MCF 10A (cell line): ENCODE measurements at regions not wholly inside any gene's neighbourhood (a gene's known extent, or its start where the extent isn't known, plus 50 kb on each side); places are given as distances from the start of the nearest gene placed in this dataset.

Experiments
- BruUV-seq: library from RNA; stranded (reverse); fragments of 400-500 nt; replicated peaks from 2 replicates; lab custom pipeline; 2021; lab: Mats Ljungman, UMichigan
- CTCF ChIA-PET: fragments of 300-600 bp; sonication (Branson Sonifier 250); formaldehyde crosslinking; extraction: SDS; loops from one replicate; lab custom pipeline; 2021; ENCODE audit warnings: antibody characterized with exemption, inconsistent platforms; lab: Yijun Ruan, JAX
- POLR2A ChIA-PET: fragments of 300-600, 350-650 bp; sonication (Branson Sonifier 250); formaldehyde crosslinking; extraction: SDS; loops from one replicate; lab custom pipeline; 2020; ENCODE audit warnings: antibody characterized with exemption, inconsistent platforms; lab: Yijun Ruan, JAX
- DNase-seq: peaks from one replicate; pipeline ENCODE4 v3.0.0-alpha.2; 2018; ENCODE audit not compliant: unreplicated experiment
- H3K27ac Mint-ChIP-seq: one replicate; pipeline ENCODE4 v1.8.0; 2022; ENCODE audit warnings: mild to moderate bottlenecking, low read depth, mixed read lengths; ENCODE audit not compliant: unreplicated experiment
- H3K27me3 Mint-ChIP-seq: one replicate; pipeline ENCODE4 v1.8.0; 2022; ENCODE audit warnings: mixed read lengths; ENCODE audit not compliant: insufficient read depth, unreplicated experiment
- H3K36me3 Mint-ChIP-seq: one replicate; pipeline ENCODE4 v1.8.0; 2022; ENCODE audit warnings: mild to moderate bottlenecking, moderate library complexity, mixed read lengths; ENCODE audit not compliant: insufficient read depth, unreplicated experiment
- H3K4me1 Mint-ChIP-seq: one replicate; pipeline ENCODE4 v1.8.0; 2022; ENCODE audit warnings: mixed read lengths; ENCODE audit not compliant: insufficient read depth, unreplicated experiment
- H3K4me3 Mint-ChIP-seq: one replicate; pipeline ENCODE4 v1.8.0; 2022; ENCODE audit warnings: mild to moderate bottlenecking, moderate library complexity, mixed read lengths; ENCODE audit not compliant: unreplicated experiment
- H3K9me3 Mint-ChIP-seq: one replicate; pipeline ENCODE4 v1.8.0; 2022; ENCODE audit warnings: mixed read lengths; ENCODE audit not compliant: unreplicated experiment
- CTCF ChIP-seq: fragments of 200-600 bp; IDR thresholded peaks from one replicate; pipeline ENCODE4 v1.8.0; 2022; ENCODE audit warnings: antibody characterized with exemption, mild to moderate bottlenecking; ENCODE audit not compliant: unreplicated experiment
- intact Hi-C: fragments of 100-400 bp; cut with micrococcal nuclease; formaldehyde crosslinking; loops from 2 replicates; pipeline ENCODE4 v1.14.1; 2022

DNA sequence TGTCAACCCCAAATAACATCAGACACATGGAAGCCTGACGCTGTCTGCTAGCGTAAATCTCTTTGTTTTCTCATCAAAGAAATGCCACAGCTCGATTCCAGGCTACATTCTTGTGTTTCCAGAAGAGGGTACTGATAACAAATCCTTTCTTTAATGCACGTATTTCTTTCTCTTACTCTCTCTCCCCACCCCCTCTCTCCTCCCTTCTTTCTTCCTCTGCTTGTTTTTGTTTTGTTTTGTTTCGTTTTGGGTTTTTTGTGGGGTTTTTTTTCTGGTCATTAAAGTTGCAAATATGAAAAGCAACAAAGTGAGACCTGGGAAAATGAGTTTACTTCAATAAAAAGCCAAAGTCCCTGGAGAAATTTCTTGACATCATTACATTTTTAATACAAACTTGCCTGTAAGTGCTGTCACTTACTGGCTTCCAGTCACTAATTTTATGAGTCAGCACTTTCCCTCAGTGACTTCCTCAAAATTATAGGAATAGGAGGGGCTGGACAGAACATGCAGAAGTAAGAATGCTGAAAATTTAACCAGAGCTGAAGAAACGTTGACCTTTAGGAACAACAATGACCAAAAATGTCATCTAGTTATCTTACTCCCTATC lies 106.7 kb upstream of the NABP1 start:
- ChIA-PET CTCF (interaction anchor here (0.6 to 2.1 kb wide), 4 partner anchors 56 to 1248 kb away, joined by 3 to 9 read pairs (median 3); no protein-coding TSS in a partner anchor), POLR2A (interaction anchor here (0.6 to 4.0 kb wide), 10 partner anchors 16 to 235 kb away, joined by 3 to 14 read pairs (median 4); no protein-coding TSS in a partner anchor)
- H3K27ac Mint-ChIP-seq: peak overlapping the region; percentile 78
- H3K9me3 Mint-ChIP-seq: no peaks in the 10 kb centered on the region
- H3K4me1 Mint-ChIP-seq: peaks cover 9% of the 10 kb centered on the region
- no peaks in the 10 kb centered on the region for H3K27me3 Mint-ChIP-seq
- BruUV-seq: no TSS peak
- intact Hi-C loops: loop anchor here (1.0 kb wide), 1 partner anchor 120 kb away; no protein-coding TSS in a partner anchor
- peak overlapping the region; percentile 24 for H3K4me3 Mint-ChIP-seq
- no peaks in the 10 kb centered on the region for H3K36me3 Mint-ChIP-seq
- TF ChIP-seq CTCF: peak; percentile 27
- DNase-seq: peak; percentile 57

DNA sequence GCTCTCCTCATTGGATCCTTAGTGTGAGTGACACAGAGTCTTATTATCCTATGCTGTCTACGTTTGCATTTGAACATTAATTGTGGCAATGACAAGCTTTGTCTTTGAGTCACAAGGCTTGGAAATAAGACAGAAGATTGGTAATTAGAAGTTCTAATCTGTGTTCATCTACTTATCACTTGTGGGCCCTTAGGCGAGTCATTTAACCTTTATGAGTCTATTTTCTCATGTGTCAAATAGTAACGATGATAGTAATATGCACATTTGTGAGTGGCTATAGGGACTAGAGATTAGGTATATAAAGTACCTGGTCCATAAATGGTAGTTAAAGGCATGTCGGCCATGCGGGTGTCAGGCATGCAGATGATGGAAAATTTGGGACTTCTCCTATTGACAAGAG lies 105.6 kb upstream of the NABP1 start:
- intact Hi-C loops: no loop called here
- H3K4me1 Mint-ChIP-seq: peaks cover 9% of the 10 kb centered on the region
- ChIA-PET POLR2A (interaction anchor here (1.0 to 4.0 kb wide), 4 partner anchors 84 to 275 kb away, joined by 3 to 14 read pairs (median 4); partner anchors contain the start of gene CAVIN2), CTCF (interaction anchor here (0.7 to 2.1 kb wide), 3 partner anchors 101 to 184 kb away, joined by 3 to 9 read pairs (median 4); no protein-coding TSS in a partner anchor)
- no peaks in the 10 kb centered on the region for H3K9me3 Mint-ChIP-seq
- no peaks in the 10 kb centered on the region for H3K27me3 Mint-ChIP-seq
- BruUV-seq: no TSS peak
- H3K36me3 Mint-ChIP-seq: no peaks in the 10 kb centered on the region
- no peak overlapping the region for H3K4me3 Mint-ChIP-seq
- H3K27ac Mint-ChIP-seq: no peak overlapping the region
- no peak for DNase-seq
- TF ChIP-seq CTCF: no peak

- peaks cover 9% of the 10 kb centered on the region for H3K4me1 Mint-ChIP-seq
- no peaks in the 10 kb centered on the region for H3K36me3 Mint-ChIP-seq
- H3K27ac Mint-ChIP-seq: no peak overlapping the region
- H3K9me3 Mint-ChIP-seq: no peaks in the 10 kb centered on the region
- intact Hi-C loops: no loop called here
- no peak overlapping the region for H3K4me3 Mint-ChIP-seq
- no peaks in the 10 kb centered on the region for H3K27me3 Mint-ChIP-seq
- no peak for DNase-seq
- ChIA-PET CTCF (interaction anchor here (0.8 to 1.3 kb wide), 3 partner anchors 10 to 118 kb away, joined by 3 read pairs; no protein-coding TSS in a partner anchor), POLR2A (interaction anchor here (0.9 to 4.0 kb wide), 5 partner anchors 55 to 274 kb away, joined by 3 to 18 read pairs (median 4); partner anchors contain the start of genes CAVIN2 and NABP1)
- no peak for TF ChIP-seq CTCF
- no TSS peak for BruUV-seq
Measured at GRCh38 chr2:191573216-191573615, 104.7 kb upstream of the NABP1 start.

- TF ChIP-seq CTCF: no peak
- ChIA-PET POLR2A (interaction anchor here (0.9 to 4.0 kb wide), 6 partner anchors 54 to 272 kb away, joined by 3 to 18 read pairs (median 4); partner anchors contain the start of gene NABP1), CTCF (interaction anchor here (0.6 to 2.5 kb wide), 7 partner anchors 8 to 694 kb away, joined by 3 to 11 read pairs (median 3); no protein-coding TSS in a partner anchor)
- peak overlapping the region; percentile 44 for H3K27ac Mint-ChIP-seq
- H3K4me3 Mint-ChIP-seq: no peak overlapping the region
- no peaks in the 10 kb centered on the region for H3K9me3 Mint-ChIP-seq
- no TSS peak for BruUV-seq
- no peaks in the 10 kb centered on the region for H3K27me3 Mint-ChIP-seq
- intact Hi-C loops: no loop called here
- no peak for DNase-seq
- no peaks in the 10 kb centered on the region for H3K36me3 Mint-ChIP-seq
- H3K4me1 Mint-ChIP-seq: peaks cover 9% of the 10 kb centered on the region
Measured at GRCh38 chr2:191574232-191574631, 103.7 kb upstream of the NABP1 start.
